HL-60 (cell line): ENCODE measurements at regions not wholly inside any gene's neighbourhood (a gene's known extent, or its start where the extent isn't known, plus 50 kb on each side); places are given as distances from the start of the nearest gene placed in this dataset.

ENCODE experiments used
- GABPA ChIP-seq: IDR thresholded peaks from 2 replicates; pipeline ENCODE4 v1.6.1; 2012; ENCODE audit warnings: low read depth
- POLR2AphosphoS5 ChIP-seq: IDR thresholded peaks from 2 replicates; pipeline ENCODE4 v1.6.1; 2012; ENCODE audit warnings: low read depth
- SPI1 ChIP-seq: IDR thresholded peaks from 2 replicates; pipeline ENCODE4 v1.6.1; 2012; ENCODE audit warnings: low read depth, mild to moderate bottlenecking, borderline replicate concordance
- TF ChIP-seq, protein P1 (sequence below): IDR thresholded peaks from one replicate; pipeline ENCODE4 v1.5.1; 2011; ENCODE audit warnings: low read length, control low read depth, inconsistent platforms; ENCODE audit not compliant: insufficient read depth
- TF ChIP-seq, protein P2 (sequence below): IDR thresholded peaks from 2 replicates; pipeline ENCODE4 v1.6.1; 2012; ENCODE audit warnings: low read depth; ENCODE audit not compliant: insufficient replicate concordance

DNA sequence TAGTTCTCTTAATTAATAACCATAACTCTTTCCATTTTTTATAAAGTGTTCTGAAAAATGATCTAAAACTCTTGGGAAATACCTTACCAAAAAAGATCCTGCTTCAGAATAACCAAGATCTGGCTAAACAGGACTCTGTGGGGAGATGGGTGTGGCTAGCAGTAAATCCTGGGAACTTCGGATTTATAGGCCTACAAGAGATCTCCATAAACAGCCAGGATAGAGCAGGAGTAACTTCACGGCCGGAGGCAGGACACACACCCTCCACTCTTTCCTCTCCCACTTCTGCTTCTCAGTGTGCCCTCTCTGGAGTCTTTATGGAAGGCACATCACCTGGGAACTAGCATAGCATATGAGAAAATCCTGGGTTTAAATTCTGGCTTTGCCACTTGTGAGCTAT is 309.4 kb upstream of the SOX2 start:
- TF ChIP-seq, protein P1, sequence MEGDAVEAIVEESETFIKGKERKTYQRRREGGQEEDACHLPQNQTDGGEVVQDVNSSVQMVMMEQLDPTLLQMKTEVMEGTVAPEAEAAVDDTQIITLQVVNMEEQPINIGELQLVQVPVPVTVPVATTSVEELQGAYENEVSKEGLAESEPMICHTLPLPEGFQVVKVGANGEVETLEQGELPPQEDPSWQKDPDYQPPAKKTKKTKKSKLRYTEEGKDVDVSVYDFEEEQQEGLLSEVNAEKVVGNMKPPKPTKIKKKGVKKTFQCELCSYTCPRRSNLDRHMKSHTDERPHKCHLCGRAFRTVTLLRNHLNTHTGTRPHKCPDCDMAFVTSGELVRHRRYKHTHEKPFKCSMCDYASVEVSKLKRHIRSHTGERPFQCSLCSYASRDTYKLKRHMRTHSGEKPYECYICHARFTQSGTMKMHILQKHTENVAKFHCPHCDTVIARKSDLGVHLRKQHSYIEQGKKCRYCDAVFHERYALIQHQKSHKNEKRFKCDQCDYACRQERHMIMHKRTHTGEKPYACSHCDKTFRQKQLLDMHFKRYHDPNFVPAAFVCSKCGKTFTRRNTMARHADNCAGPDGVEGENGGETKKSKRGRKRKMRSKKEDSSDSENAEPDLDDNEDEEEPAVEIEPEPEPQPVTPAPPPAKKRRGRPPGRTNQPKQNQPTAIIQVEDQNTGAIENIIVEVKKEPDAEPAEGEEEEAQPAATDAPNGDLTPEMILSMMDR = no peak
- TF ChIP-seq, protein P2, sequence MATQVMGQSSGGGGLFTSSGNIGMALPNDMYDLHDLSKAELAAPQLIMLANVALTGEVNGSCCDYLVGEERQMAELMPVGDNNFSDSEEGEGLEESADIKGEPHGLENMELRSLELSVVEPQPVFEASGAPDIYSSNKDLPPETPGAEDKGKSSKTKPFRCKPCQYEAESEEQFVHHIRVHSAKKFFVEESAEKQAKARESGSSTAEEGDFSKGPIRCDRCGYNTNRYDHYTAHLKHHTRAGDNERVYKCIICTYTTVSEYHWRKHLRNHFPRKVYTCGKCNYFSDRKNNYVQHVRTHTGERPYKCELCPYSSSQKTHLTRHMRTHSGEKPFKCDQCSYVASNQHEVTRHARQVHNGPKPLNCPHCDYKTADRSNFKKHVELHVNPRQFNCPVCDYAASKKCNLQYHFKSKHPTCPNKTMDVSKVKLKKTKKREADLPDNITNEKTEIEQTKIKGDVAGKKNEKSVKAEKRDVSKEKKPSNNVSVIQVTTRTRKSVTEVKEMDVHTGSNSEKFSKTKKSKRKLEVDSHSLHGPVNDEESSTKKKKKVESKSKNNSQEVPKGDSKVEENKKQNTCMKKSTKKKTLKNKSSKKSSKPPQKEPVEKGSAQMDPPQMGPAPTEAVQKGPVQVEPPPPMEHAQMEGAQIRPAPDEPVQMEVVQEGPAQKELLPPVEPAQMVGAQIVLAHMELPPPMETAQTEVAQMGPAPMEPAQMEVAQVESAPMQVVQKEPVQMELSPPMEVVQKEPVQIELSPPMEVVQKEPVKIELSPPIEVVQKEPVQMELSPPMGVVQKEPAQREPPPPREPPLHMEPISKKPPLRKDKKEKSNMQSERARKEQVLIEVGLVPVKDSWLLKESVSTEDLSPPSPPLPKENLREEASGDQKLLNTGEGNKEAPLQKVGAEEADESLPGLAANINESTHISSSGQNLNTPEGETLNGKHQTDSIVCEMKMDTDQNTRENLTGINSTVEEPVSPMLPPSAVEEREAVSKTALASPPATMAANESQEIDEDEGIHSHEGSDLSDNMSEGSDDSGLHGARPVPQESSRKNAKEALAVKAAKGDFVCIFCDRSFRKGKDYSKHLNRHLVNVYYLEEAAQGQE = no peak
- TF ChIP-seq POLR2AphosphoS5 (no peak), GABPA (no peak), SPI1 (no peak)
